ENCODE measurements at regions not wholly inside any gene's neighbourhood (a gene's known extent, or its start where the extent isn't known, plus 50 kb on each side); places are given as distances from the start of the nearest gene placed in this dataset.
A peak's percentile ranks its signal among the peaks of the same experiment; 100 is the strongest.

DNA sequence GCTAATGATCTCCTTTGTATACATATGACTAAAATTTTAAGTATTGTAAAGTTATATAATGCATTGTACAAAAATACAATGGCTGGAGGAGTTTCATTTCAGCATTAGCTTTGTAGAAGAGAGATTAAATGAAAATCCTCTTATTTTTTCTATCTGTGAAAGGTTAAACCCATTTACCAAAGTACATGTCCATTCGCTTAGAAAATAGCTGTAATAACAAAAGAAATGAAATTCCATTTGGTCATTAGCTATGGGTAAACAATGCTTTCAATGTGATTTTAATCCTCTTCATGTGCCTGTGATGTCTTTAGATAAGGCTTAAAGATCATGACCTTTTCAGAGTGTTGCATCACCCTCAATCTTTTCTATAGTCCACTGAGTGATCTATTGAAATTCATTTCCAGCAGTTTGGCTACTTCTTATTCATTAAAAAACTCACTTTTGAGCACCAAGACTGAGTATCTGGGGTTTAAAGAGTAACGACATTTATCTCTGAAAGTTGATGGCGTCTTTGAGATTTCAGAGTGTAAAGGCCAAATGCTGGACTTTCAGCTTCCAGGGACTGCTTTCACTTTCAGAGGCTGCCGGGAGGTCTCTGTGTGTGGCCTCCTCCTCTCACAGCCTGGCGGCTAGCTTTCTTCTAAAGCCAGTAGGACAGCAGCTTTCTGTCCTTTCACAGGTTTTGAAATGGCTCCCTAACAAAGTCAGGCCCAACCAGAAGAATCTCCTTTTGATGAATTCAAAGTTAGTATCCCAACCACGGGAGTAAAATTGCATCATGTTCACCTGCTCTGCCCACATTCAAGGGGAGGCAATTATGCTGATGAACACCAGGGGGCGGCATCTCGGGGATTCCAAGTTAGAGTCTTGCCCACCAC is 701.4 kb upstream of the COBL start (continued):
- TF ChIP-seq SP2 (IDR thresholded peaks at IDR 0.05; ENCODE audit: low read length) (no peak), RAD21 (IDR thresholded peaks at IDR 0.05 in 1 of 2, conservative IDR thresholded peaks at IDR 0.05 in 1 of 2; ENCODE audit: low read depth in 2 of 2, low read length in 2 of 2) (peak; percentile 61 to 74), ZNF274 (IDR thresholded peaks at IDR 0.05; ENCODE audit: borderline replicate concordance, extremely low read depth, low read length) (no peak), POU5F1 (IDR thresholded peaks at IDR 0.05; ENCODE audit: low read depth, low read length) (no peak), SUZ12 (IDR thresholded peaks at IDR 0.05; ENCODE audit: low read length) (no peak), SAP30 (IDR thresholded peaks at IDR 0.05; ENCODE audit: insufficient read depth, insufficient replicate concordance, low read length) (no peak), KDM4A (IDR thresholded peaks at IDR 0.05; ENCODE audit: low read depth, low read length, severe bottlenecking) (no peak), POLR2A (IDR thresholded peaks at IDR 0.05; ENCODE audit: control extremely low read depth in 1 of 2, low read depth in 2 of 2, low read length in 2 of 2) (no peak), JUND (IDR thresholded peaks at IDR 0.05; ENCODE audit: low read length) (peak; percentile 78), KDM1A (IDR thresholded peaks at IDR 0.05; ENCODE audit: borderline replicate concordance, low read length) (peak; percentile 67; the same call in 1 of the 2 replicates), RFX5 (IDR thresholded peaks at IDR 0.05; ENCODE audit: borderline replicate concordance, low read depth, low read length) (no peak), BCL11A (IDR thresholded peaks at IDR 0.05; ENCODE audit: low read depth in 2 of 2, low read length in 2 of 2) (no peak), CEBPB (IDR thresholded peaks at IDR 0.05; ENCODE audit: low read depth, low read length) (peak; percentile 97), SIRT6 (IDR thresholded peaks at IDR 0.05; ENCODE audit: low read length) (no peak), EGR1 (IDR thresholded peaks at IDR 0.05; ENCODE audit: borderline replicate concordance, low read depth, low read length) (no peak), CREB1 (IDR thresholded peaks at IDR 0.05) (no peak), ASH2L (IDR thresholded peaks at IDR 0.05; ENCODE audit: low read length) (no peak), TBP (IDR thresholded peaks at IDR 0.05; ENCODE audit: low read depth, low read length) (no peak)
- TF ChIP-seq, protein P1, sequence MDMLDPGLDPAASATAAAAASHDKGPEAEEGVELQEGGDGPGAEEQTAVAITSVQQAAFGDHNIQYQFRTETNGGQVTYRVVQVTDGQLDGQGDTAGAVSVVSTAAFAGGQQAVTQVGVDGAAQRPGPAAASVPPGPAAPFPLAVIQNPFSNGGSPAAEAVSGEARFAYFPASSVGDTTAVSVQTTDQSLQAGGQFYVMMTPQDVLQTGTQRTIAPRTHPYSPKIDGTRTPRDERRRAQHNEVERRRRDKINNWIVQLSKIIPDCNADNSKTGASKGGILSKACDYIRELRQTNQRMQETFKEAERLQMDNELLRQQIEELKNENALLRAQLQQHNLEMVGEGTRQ (IDR thresholded peaks at IDR 0.05; ENCODE audit: low read length), result no peak
- TF ChIP-seq, protein P2, sequence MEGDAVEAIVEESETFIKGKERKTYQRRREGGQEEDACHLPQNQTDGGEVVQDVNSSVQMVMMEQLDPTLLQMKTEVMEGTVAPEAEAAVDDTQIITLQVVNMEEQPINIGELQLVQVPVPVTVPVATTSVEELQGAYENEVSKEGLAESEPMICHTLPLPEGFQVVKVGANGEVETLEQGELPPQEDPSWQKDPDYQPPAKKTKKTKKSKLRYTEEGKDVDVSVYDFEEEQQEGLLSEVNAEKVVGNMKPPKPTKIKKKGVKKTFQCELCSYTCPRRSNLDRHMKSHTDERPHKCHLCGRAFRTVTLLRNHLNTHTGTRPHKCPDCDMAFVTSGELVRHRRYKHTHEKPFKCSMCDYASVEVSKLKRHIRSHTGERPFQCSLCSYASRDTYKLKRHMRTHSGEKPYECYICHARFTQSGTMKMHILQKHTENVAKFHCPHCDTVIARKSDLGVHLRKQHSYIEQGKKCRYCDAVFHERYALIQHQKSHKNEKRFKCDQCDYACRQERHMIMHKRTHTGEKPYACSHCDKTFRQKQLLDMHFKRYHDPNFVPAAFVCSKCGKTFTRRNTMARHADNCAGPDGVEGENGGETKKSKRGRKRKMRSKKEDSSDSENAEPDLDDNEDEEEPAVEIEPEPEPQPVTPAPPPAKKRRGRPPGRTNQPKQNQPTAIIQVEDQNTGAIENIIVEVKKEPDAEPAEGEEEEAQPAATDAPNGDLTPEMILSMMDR (IDR thresholded peaks at IDR 0.05; ENCODE audit: control extremely low read depth in 1 of 3, insufficient read depth in 1 of 3, low read depth in 1 of 3, low read length in 3 of 3), result peak; percentile 61 to 79 (median 63)

All from H1 (cell line).